ENCODE measurements at regions not wholly inside any gene's neighbourhood (a gene's known extent, or its start where the extent isn't known, plus 50 kb on each side); places are given as distances from the start of the nearest gene placed in this dataset.

DNA sequence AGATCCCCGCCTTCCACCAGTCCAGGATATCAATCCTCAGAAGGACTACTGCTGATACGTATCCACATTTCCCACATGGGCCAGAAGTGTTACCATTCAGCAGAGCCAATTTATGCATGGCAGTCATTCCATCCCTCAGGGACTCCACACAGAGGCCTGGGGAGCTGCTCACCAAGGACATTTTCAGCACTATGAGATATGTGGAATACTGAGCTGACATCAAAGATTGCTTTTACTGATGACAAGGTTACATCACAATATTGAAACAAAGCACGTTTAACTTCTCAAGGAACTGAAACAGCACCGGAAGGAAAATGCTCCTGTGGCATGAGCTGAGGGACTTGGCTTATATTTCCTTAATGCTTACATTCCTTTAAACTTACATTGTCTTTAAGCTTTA, 335.1 kb downstream of the BMPER start:
- H3K4me1 ChIP-seq, result no peaks in the 10 kb centered on the region
- intact Hi-C loops (cut with micrococcal nuclease), result no loop called here
- no peaks in the 10 kb centered on the region for H3K9me3 ChIP-seq (replicated peaks)
- H3K4me3 ChIP-seq, result no peak overlapping the region
- DNase-seq, result no peak
- no peaks in the 10 kb centered on the region for H3K36me3 ChIP-seq
- H3K27me3 ChIP-seq (ENCODE audit: low read depth), result peaks cover 20% of the 10 kb centered on the region
- no peak overlapping the region for H3K27ac ChIP-seq (replicated peaks)
- TF ChIP-seq, protein P1, sequence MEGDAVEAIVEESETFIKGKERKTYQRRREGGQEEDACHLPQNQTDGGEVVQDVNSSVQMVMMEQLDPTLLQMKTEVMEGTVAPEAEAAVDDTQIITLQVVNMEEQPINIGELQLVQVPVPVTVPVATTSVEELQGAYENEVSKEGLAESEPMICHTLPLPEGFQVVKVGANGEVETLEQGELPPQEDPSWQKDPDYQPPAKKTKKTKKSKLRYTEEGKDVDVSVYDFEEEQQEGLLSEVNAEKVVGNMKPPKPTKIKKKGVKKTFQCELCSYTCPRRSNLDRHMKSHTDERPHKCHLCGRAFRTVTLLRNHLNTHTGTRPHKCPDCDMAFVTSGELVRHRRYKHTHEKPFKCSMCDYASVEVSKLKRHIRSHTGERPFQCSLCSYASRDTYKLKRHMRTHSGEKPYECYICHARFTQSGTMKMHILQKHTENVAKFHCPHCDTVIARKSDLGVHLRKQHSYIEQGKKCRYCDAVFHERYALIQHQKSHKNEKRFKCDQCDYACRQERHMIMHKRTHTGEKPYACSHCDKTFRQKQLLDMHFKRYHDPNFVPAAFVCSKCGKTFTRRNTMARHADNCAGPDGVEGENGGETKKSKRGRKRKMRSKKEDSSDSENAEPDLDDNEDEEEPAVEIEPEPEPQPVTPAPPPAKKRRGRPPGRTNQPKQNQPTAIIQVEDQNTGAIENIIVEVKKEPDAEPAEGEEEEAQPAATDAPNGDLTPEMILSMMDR (IDR thresholded peaks at IDR 0.05; ENCODE audit: borderline replicate concordance), result no peak

DNA sequence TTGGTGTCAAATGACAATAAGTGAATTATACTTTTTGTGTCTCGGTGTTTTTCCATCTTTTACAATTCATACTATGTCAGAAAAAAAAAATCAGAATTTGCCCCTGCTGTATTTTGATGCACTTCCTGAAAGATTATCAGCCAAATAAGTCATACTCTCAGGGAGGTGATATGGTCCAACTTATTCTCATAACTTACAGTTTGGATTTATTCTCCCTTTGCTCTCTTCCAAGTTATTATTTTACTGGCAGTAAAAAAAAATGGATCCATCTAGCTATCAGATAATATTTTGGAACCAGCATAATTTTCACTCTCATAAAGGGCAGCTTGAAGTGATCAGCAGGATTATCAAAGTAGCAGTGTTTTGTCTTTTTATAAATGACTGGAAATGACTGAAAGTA, 337.1 kb downstream of the BMPER start:
- no peaks in the 10 kb centered on the region for H3K36me3 ChIP-seq
- no peaks in the 10 kb centered on the region for H3K9me3 ChIP-seq (replicated peaks)
- H3K4me1 ChIP-seq, result no peaks in the 10 kb centered on the region
- no peak overlapping the region for H3K27ac ChIP-seq (replicated peaks)
- intact Hi-C loops (cut with micrococcal nuclease), result no loop called here
- TF ChIP-seq, protein P1 (IDR thresholded peaks at IDR 0.05; ENCODE audit: borderline replicate concordance), result no peak
- no peak for DNase-seq
- peaks cover 9% of the 10 kb centered on the region for H3K27me3 ChIP-seq (ENCODE audit: low read depth)
- no peak overlapping the region for H3K4me3 ChIP-seq

DNA sequence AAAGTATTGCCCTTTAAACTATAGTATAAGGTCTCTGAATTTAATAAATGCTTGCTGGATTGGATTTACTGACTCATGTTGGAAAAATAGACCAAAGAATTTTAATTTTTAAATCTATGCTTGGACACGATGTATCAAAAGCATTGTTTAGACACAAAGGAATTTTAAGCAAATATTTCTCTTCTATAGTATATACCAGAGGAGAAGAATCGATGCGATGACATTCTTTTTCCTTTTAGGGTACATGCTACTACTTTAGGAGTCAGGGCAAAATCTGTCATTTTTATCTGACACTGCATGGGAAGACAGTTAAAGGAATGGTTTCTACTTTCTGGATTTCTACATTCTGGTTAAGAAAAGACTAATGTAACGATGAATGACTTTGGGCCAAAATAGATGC, 339.9 kb downstream of the BMPER start:
- intact Hi-C loops (cut with micrococcal nuclease), result no loop called here
- Histone ChIP-seq H3K4me1 (no peaks in the 10 kb centered on the region), H3K4me3 (no peak overlapping the region), H3K27ac (replicated peaks) (no peak overlapping the region), H3K9me3 (replicated peaks) (no peaks in the 10 kb centered on the region), H3K27me3 (ENCODE audit: low read depth) (peaks cover 9% of the 10 kb centered on the region), H3K36me3 (no peaks in the 10 kb centered on the region)
- TF ChIP-seq, protein P1 (IDR thresholded peaks at IDR 0.05; ENCODE audit: borderline replicate concordance), result no peak
- DNase-seq, result no peak

DNA sequence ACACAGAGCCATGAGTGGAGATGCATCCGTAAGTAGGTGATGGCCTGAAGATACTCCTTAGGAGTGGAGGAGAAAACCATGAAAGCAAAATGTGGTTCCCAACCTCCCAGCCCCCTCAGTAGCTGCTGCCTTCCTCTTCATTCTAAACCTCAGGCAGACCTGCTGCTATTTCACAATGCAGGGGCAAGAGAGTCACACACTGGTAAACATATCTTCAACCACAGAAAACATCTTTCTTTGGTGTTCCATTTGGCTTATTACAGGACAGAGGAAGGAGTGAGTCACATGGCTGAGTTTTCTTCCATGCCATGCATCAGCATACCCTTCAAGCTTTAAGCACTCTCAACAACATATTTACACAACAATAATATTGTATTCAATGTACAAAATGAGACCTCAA, 342.1 kb downstream of the BMPER start:
- H3K27me3 ChIP-seq (ENCODE audit: low read depth), result peaks cover 9% of the 10 kb centered on the region
- H3K4me3 ChIP-seq, result no peak overlapping the region
- H3K9me3 ChIP-seq (replicated peaks), result no peaks in the 10 kb centered on the region
- H3K27ac ChIP-seq (replicated peaks), result no peak overlapping the region
- H3K36me3 ChIP-seq, result no peaks in the 10 kb centered on the region
- intact Hi-C loops (cut with micrococcal nuclease), result no loop called here
- H3K4me1 ChIP-seq, result no peaks in the 10 kb centered on the region
- DNase-seq, result no peak
- TF ChIP-seq, protein P1 (IDR thresholded peaks at IDR 0.05; ENCODE audit: borderline replicate concordance), result no peak

DNA sequence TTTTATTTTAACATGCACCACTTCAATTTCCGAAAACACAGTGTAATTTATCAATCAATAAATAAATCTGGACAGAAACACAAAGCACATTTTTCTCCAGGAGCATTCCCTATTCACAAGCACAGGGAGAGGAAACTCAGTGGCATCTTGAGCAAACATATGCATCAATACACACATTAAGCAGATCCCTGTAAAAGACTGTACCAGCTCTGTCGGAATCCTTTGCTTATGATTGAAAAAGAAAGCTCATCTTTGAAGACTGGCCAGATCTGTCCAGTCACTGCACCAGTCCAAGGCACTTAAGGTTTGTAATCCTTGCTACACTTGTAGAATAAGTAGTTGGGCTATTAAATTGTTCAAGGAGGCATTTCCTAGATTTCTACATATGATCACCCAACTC, 343.9 kb downstream of the BMPER start:
- H3K4me3 ChIP-seq, result no peak overlapping the region
- no peak overlapping the region for H3K27ac ChIP-seq (replicated peaks)
- TF ChIP-seq, protein P1 (IDR thresholded peaks at IDR 0.05; ENCODE audit: borderline replicate concordance), result no peak
- H3K4me1 ChIP-seq, result no peaks in the 10 kb centered on the region
- no peaks in the 10 kb centered on the region for H3K36me3 ChIP-seq
- no peaks in the 10 kb centered on the region for H3K9me3 ChIP-seq (replicated peaks)
- intact Hi-C loops (cut with micrococcal nuclease), result no loop called here
- DNase-seq, result no peak
- no peaks in the 10 kb centered on the region for H3K27me3 ChIP-seq (ENCODE audit: low read depth)

DNA sequence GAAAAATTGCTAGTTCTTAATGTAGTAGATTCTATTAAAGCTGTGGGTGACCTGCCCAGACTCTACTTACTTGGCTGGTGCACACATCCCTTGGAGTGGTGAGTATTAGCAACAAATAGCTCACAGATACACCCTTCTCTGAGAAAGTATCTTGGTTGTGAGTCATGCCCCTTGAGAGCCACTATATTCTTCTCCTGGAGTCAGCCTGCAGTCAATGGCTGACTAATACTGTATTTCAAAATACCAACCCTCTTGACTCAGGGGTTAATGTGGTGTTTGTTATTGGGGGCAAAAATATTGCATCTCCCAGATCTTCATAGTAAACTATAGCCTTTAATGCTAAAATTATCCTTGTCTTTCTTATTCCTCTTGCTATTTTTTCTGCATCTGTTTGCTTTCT, 354.9 kb downstream of the BMPER start:
- TF ChIP-seq, protein P1 (IDR thresholded peaks at IDR 0.05; ENCODE audit: borderline replicate concordance), result no peak
- intact Hi-C loops (cut with micrococcal nuclease), result no loop called here
- H3K4me1 ChIP-seq, result no peaks in the 10 kb centered on the region

More for the DNA sequence above, 354.9 kb downstream of the BMPER start:
- Histone ChIP-seq H3K9me3 (replicated peaks) (no peaks in the 10 kb centered on the region), H3K27ac (replicated peaks) (no peak overlapping the region), H3K4me3 (no peak overlapping the region), H3K36me3 (no peaks in the 10 kb centered on the region), H3K27me3 (ENCODE audit: low read depth) (no peaks in the 10 kb centered on the region)
- DNase-seq, result no peak
